Activated CD4-positive, CD25-positive, alpha-beta regulatory T cell treated with anti-CD3 and anti-CD28 coated beads, Interleukin-2, amount 50 U/mL, for 24 hours (primary cell): ENCODE measurements at regions not wholly inside any gene's neighbourhood (a gene's known extent, or its start where the extent isn't known, plus 50 kb on each side); places are given as distances from the start of the nearest gene placed in this dataset.

ENCODE experiments used
- ATAC-seq, 2 donors: fragments of 150-1000 bp; cut with Tn5 transposase; one replicate each; pipeline ENCODE4 v1.10.0; 2021; ENCODE audit warnings: mild to moderate bottlenecking in 1 of 2, moderate library complexity in 1 of 2

DNA sequence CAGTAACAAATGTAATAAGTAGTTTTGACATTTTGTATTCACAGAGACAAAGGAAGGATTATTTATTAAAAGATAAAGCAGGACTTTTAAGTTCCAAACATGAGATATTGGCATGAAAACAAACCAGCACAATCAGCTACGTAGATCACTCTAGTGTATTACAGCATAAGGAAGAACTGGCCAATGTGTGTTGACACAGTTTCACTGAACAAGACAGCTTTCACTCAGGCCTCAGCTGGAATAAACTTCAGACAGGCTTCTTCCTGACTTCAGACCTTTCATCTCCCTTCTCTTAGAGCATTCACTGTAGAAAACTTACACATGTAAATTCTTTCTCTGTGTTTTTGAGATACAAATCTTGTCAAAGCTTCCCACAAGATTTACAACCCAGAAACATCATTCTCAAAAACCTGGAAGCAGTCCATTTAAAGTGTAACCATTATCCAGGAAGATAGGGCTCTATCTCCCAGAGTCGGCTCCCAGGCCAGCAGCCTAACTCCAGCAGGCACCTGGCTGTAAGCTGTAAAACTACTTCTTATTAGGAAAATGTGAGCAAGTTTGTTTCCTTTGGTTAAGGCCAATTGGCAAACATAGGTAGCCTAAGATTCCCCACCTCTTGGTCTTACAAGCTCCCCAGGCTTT is 768.3 kb upstream of the CDH7 start:
- ATAC-seq = no peak

DNA sequence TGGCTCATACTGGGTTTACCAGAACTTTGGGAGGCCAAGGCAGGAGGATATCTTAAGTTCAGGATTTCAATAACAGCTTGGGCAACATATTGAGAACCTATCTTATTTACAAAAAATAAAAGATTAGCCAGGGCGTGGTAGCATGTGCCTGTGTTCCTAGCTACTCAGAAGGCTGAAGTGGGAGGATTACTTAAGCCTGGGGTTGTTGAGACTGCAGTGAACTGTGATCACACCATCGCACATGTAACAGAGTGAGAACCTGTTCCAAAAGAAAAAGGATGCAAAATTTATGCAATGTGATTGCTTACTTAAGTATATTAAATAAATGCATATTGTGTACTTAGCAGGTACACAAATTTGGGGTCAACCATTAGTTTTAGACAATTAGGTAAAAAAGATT is 768.9 kb upstream of the CDH7 start:
- no peak for ATAC-seq

DNA sequence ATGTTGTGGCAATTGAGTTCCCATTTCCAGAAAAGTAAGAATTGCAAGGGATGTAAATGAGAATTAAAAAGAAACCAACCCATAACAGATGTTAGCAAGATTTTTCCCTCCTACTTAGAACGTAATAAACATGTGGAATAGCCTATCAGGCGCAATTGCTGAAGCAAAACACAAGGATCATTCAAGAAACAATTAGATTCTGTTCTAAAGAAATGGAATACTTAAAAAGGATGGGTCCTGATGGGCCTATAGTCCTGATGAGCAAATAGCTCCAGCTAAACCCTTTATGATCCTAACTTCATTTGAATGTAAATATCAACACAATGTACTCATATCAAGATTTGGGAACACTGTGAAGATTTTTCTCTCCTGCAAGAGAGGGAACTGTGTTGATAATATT is 771.0 kb upstream of the CDH7 start:
- no peak for ATAC-seq

DNA sequence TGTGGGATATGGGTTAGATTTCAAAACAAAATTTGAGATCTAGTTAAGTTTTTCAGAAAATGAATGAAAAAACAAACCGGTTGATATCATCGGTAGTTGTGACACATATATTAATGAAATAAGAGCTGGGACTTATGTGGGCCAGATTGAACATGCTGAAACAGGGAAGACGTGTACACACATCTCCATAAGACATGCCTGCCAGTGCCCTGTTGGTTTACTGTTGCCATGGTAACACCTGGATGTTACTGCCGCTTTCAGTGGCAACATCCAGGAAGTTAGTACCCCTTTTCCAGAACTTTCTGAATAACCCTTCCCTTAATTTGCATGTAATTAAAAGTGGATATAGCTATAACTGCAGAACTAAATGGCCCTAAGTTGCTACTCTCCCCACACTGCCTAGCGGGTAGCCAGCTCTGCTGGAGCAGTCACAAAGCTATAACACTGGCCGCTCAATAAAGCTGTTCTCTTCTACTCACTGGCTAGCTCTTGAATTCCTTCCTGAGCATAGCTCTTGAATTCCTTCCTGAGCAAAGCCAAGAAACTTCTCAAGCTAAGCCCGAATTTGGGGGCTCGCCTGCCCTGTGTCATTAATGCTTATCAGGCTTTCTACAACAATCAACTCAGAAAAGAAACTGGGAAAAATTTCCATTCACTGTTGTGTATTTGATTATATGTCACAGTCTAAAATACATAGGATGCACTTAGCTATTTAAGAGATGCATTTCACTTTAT is 776.3 kb upstream of the CDH7 start:
- ATAC-seq = no peak

DNA sequence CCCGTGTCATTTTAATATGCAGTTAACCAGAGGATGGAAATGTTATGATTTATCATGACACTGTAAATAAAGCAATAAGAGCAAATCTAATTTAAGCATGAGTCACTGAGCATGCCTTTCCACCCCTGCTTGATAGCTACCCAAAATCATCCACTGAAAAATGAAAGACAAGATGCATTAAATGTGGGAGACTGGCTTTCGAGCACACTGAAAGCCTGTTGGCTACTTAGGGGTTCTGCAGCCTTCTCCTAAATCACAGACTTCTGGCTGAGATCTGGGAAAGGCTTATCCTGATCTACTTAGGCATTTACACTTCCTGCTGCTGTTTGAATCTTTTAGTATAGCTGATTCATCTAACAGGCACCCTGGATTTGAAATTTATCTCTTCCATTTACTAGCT is 778.3 kb upstream of the CDH7 start:
- ATAC-seq = no peak

DNA sequence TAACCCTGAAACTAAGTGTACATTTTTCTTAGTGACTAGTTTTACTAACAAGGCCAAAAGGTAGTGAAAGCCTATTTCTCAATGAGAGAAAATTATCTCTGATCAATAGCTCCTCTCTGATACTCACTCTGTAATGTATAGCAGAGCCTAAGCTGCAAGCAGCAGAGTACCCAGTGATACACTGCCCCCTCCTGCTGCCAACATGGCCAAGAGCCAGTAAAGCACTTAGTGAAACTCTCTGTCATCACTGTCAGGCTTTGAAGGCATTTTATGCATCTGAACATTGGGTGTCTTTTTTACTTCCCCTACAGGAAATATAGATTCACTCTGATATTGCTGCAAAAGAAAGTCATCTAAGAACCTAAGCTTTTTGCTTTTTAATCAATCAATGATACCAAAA is 784.1 kb upstream of the CDH7 start:
- ATAC-seq = no peak

DNA sequence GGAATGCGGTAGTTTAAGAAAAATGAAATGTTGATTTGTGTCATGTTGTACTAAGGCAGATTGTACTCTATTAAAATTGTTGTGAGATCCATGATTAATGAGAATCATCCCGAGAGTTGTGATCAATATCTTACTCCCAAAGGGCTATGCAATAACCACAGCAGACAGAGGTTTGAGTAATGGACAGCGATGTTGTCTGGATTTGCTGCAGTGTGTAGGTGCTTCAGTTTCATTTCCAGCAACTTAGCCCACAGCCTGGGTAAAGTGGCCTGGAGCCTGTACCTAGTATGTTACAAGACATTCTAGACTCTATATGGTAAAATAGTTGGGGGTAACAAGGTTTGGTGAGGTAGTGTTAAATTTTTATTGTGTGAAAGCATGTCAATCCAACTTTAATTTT is 794.3 kb upstream of the CDH7 start:
- no peak for ATAC-seq

DNA sequence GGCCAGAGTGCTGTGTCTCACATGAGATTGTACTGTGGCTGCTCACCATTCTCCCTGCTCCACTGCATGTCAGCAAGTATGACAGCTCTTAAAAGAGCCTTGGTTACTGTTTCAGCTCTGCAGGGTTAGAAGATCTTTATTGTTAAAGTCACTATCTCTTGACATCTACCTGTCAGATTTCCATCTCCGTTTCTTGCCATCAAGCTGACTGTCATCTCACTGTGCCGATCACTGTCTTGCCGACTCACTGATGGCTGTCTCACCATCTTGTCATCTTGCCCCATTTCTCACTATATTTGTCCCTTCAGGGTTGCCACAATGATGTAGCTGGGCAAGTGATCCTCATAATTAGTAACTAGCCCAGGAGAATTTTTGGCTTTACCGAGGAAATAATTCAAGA is 800.9 kb upstream of the CDH7 start:
- no peak for ATAC-seq

DNA sequence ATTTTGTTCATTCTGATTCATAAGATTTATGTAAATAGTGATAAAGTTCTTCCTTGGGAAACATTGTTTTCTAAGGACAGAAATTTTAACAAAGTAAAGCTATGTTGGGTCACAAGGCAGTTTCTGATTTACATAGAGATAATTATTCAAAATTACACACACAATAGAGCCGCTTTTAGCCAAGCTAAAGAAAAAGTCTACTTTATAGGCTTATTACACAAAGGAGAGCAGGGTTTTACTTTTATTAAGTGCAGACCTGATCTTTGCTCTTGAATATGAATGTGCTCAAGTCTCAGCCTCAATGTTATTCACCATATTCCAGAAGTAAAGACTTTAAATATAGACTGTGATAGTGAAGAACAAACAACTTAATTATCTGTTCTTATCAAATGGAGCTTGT is 787.8 kb upstream of the LINC00305 start:
- no peak for ATAC-seq

DNA sequence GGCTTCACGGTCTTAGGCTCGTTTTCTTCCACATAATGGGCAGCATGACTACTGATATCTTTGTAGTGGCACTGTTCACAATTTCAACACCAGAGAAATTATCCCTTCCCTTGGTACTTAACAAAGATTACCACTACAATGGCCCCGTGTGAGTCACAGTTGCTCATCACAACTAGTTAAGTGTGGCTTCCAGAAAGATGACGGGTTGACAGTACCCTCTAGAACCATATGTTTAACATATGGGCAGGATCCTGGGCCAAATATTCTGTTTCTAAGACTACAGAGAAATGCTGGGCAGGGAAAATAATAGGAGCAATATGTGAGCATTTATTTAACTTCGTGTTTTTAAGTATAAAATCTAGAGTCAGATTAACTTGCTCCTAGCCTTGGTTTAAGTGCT is 780.1 kb upstream of the LINC00305 start:
- ATAC-seq = no peak

DNA sequence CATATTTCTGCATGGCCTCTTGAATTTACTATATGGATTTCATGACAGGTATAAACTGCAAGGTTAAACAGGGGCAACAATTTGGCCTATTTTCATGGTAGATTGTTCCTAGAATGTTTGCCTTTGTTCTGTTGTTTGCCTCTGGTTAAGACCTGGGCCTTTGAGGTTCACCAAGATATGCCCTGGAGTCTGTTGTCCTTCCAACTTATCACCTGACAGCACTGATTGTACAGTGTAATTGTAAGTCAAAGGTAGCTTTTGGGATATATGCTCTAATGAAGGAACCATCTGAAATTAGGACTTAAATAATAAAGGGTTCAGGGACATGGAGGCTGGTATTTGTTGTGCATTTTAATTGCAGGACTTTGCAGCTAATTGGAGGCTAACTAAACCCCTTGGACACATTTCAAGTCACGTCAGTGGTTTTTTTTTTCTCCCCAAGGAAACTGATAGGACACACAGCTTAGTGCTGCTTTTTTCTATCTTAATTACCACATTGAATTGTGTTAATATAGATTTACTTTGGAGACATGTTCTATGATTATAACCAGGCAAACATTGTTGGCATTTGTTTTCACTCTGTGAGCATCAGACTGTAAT is 771.2 kb upstream of the LINC00305 start:
- ATAC-seq = no peak

DNA sequence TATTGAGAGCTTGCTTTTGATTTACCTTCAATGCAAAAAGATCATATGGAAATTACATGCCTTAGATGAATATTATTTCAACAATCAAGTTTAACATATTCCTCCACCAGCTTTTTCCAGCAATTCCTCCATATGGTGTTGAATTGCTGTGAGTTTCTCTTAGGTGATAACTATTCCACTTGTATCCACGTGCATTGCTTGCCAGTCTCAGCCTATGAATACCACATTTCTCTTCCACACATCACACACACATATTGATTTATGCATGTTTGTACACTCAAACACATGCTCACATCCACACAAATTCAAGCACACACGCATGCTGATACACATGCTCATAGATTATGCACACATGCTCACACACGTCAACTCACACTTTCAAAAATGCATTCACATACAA is 770.0 kb upstream of the LINC00305 start:
- no peak for ATAC-seq

DNA sequence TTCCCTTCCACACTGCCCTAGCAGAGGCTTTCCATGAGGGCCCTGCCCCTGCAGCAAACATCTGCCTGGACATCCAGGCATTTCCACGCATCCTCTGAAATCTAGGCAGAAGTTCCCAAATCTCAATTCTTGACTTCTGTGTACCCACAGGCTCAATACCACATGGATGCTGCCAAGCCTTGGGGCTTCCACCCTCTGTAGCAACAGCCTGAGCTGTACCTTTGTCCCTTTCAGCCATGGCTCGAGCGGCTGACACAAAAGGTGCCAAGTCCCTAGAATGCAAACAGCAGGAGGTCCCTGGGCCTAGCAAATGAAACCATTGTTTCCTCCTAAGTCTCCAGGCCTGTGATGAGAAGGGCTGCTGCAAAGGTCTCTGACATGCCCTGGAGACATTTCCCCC is 744.5 kb upstream of the LINC00305 start:
- ATAC-seq = no peak

DNA sequence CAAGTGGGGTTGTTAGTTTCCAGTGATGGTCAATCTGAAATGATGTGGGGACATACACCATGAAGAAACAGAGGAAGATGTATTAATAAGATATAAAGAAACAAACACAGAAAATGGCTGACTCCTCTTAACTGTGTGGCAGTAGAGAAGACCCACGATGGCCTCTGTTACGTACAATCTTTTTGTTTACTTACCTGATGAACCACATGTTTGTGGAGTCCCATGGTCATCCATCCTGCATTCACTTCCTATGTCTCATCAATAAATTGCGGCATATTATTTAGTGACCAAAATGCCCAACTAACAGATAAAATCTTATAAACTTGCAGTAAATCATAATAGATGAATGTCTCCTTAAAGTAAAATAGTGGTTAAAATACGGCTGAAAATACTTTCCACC is 740.1 kb upstream of the LINC00305 start:
- ATAC-seq = no peak

DNA sequence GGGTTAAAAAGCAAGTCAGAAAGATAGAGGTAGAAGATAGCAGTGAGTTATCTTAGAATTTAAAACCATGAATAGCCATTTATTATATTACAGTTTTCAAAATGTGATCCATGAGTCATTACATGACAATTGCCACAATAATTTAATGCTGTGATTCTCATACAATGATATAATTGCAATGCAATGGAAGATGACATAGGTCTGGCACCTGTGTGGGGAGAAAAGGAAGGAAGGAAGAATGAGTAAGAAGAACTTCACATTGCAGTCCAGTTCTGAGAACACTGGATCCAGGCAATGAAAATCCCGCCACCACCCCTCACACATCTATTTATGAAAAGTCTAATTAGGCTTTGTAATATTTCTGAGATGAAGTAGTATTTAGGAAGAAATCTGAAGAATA is 738.1 kb upstream of the LINC00305 start:
- ATAC-seq = no peak

DNA sequence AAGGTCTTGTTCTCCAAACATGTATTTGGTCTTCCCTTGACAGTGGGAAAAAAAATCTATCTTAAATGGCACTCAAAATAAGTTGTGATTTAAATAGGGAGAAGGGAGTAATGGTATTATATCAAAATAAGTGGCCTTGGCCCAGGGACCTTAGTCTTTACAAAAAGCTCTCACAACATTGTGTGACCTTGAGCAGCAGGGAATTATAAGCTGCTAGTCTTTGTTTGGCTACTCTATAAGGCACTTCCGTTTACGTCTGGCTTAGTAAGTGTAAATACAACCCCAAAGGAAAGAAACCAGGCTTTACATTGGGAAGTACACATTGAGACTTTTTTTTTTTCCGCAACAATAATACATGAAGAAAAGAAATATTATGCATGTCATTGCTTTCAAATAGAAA is 734.0 kb upstream of the LINC00305 start:
- ATAC-seq = no peak

DNA sequence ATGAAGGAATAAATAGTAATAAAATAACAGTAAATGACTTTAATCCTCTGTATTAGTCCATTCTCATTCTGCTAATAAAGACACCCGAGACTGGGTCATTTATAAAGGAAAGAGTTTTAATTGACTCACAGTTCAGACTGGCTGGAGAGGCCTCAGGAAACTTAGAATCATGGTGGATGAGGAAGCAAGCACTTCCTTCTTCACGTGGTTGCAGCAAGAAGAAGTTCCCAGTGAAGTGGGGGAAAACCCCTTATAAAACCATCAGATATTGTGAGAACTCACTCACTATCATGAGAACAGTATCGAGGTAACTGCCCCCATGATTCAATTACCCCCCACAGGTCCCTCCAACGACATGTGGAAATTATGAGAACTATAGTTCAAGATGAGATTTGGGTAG is 727.9 kb upstream of the LINC00305 start:
- ATAC-seq = no peak

DNA sequence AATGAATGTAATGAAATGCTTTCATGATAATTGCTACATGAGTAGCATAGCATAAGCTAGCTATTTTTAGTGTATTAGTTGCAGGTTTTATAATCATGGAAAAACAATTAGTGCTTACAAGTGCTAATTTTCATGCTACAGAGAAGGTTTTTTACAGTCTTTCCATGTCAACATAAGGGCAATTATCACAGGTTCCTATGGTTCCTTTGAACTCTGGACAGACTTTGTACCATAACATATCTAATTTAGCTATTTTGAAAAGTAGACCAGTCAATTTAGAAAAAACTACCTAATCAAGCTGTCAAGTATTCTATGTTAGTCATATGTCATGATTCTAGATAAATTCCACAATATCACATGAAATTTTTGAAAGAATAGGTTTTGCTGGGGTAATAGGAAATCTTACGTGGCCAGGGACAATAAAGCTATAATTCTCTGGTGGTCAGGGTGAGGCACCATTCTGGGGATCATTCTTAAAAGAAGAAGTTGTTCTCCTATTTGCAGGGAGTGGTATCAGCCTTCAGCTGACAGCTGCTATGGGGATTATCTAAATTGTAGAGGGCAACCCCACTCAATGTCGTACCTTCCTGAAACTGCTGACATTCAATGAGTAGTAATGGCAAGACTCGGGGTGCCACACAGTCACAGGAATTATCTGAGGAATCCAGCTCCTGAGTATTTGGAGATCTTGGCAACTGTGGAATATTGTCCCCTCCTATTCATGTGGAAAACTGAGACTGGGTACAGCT is 724.0 kb upstream of the LINC00305 start:
- ATAC-seq = no peak

DNA sequence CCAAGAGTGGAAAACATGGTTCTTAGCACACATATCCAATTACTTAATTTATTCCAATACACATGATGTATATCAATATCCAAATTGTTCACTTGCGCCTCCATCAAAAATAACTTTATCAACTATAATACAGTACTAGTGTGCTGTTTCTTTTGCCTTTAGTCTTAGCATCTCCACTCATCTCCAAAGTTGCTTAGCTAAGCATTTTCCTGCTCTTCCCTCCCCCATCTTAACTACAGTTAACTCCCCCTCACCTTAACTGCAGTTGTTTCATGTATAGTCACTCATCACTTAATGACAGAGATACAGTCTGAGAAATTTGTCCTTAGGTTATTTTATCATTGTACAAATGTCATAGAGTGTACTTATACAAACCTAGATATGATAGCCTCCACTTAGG is 705.2 kb upstream of the LINC00305 start:
- ATAC-seq = no peak

DNA sequence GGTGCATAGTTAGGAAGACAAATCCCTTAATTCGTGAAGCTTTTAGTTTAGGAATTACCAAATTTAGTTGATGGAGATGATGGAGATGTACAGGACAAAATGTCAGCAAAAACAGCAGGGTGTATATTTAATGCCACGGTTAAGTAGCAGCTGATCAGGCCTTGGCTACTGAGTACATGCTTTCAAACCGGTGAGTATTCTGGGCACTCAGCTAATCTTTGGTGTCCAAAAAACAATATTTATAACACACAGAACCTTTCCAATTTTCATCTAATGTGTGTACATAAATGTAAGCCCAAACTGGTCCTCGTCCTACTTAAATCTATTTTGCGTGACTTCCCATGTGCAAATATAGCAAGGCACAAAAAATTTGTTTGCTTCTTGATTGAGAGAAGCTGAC is 703.4 kb upstream of the LINC00305 start:
- no peak for ATAC-seq

DNA sequence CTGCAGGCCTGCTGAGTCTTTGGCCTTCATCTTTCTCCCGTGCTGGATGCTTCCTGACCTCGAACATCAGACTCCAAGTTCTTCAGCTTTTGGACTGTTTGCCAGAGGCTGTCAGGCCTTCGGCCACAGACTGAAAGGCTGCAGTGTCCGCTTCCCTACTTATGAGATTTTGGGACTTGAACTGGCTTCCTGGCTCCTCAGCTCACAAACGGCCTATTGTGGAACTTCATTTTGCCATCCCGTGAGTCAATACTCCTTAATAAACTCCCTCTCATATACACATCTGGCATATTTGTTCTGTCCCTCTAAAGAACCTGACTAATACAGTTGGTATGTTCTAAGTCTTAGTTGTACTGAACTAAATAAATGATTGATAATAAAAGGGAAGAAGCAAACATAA is 702.8 kb upstream of the LINC00305 start:
- no peak for ATAC-seq

DNA sequence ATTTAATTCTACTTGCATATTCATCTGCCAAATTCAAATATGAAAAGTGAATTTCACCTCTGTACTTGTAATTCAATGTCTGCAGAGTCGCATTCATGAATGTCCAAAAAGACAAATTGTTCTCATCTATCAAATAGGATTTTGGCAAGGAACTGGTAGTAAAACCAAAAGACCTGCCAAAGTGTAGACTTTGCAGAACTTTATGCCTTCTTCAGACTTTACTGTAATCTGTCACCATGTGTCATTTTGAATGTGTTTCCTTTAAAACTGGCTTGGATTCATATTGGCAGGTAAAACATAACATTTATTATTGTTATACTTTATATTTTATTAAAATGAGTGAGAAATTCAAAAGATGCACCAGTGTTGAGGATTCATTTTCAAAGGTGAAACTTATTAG is 701.9 kb upstream of the LINC00305 start:
- no peak for ATAC-seq

DNA sequence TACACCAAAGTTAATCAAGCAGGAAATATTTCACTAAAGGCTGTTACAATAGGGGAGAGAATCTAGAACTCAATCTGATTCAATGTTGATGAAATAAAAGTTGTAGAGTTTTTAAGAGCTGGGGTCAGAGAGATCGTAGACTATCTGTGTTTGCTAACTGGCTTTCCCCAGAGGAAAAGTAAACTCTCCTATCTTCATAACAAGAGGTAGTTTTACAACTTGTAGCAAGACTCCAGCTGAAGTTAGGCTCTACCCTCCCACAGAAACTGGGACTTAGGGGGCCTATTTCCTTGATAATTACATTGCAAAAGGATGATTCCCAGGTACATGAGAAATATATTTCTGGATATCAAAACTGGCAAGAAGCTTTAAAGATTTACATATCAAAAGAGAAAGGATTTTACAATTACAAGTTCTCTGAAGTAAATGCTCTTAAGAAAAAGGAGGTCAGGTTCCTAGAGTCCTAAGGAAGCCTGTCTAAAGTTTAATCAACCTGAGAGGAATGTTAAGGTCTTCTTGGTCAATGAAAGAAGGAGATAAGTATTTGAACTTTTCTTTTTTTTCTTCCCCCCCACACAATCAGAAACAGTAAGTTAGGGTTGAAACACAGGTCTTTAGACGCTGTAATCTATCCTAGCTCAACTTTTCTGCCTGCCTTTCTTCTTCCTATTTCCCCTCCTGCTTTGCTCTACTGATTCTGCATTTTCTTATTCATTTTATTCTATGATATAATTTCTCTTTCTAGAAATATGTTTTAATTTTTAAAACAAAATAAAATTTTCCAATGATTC is 692.2 kb upstream of the LINC00305 start:
- ATAC-seq = no peak
